B cell (primary cell): ENCODE measurements at regions not wholly inside any gene's neighbourhood (a gene's known extent, or its start where the extent isn't known, plus 50 kb on each side); places are given as distances from the start of the nearest gene placed in this dataset.

Experiments used
- CTCF ChIP-seq: fragments of 200-600 bp; IDR thresholded peaks from one replicate; pipeline ENCODE4 v1.8.0; 2022; ENCODE audit warnings: antibody characterized with exemption, mild to moderate bottlenecking
- EZH2 ChIP-seq: IDR thresholded peaks from 2 replicates; pipeline ENCODE4 v1.6.1; 2012; ENCODE audit warnings: borderline replicate concordance, low read depth, mild to moderate bottlenecking, moderate library complexity, low read length; ENCODE audit not compliant: insufficient read depth, poor library complexity, severe bottlenecking

GRCh38 chr2:188795762-188796161, 178.4 kb upstream of the COL3A1 start:
- TF ChIP-seq EZH2 (no peak), CTCF (no peak)
